ENCODE measurements at regions not wholly inside any gene's neighbourhood (a gene's known extent, or its start where the extent isn't known, plus 50 kb on each side); places are given as distances from the start of the nearest gene placed in this dataset.

- TF ChIP-seq CTCF (IDR thresholded peaks at IDR 0.05) (no peak), POLR2A (IDR thresholded peaks at IDR 0.05) (no peak), EP300 (IDR thresholded peaks at IDR 0.05) (no peak)
- no peak overlapping the region for H3K4me3 ChIP-seq
Measured at GRCh38 chr10:35743351-35743750, 101.3 kb upstream of the FZD8 start.

GRCh38 chr10:35739998-35740397 is 97.9 kb upstream of the FZD8 start:
- no peaks in the 10 kb centered on the region for H3K9me3 ChIP-seq
- no peak for TF ChIP-seq EP300 (IDR thresholded peaks at IDR 0.05)
- DNase-seq (ENCODE audit: low spot score in 2 of 2) = no peak
- no peaks in the 10 kb centered on the region for H3K27me3 ChIP-seq
- no peak overlapping the region for H3K4me3 ChIP-seq
- no peaks in the 10 kb centered on the region for H3K4me1 ChIP-seq
- H3K36me3 ChIP-seq = no peaks in the 10 kb centered on the region
- no peak overlapping the region for H3K27ac ChIP-seq

More at GRCh38 chr10:35743351-35743750, 101.3 kb upstream of the FZD8 start:
- no peaks in the 10 kb centered on the region for H3K4me1 ChIP-seq
- DNase-seq (ENCODE audit: low spot score in 2 of 2) = no peak
- no peaks in the 10 kb centered on the region for H3K27me3 ChIP-seq
- no peaks in the 10 kb centered on the region for H3K36me3 ChIP-seq
- no peaks in the 10 kb centered on the region for H3K9me3 ChIP-seq
- H3K27ac ChIP-seq = no peak overlapping the region

- 64 to 72% methylated on average over 5 of the region's 5 CpGs for WGBS, 2 donors
- no peak overlapping the region for H3K27ac ChIP-seq
- no peak overlapping the region for H3K4me3 ChIP-seq
- H3K9me3 ChIP-seq = no peaks in the 10 kb centered on the region
- no peak for DNase-seq (ENCODE audit: low spot score in 2 of 2)
- H3K36me3 ChIP-seq = no peaks in the 10 kb centered on the region
- TF ChIP-seq POLR2A (IDR thresholded peaks at IDR 0.05) (no peak), EP300 (IDR thresholded peaks at IDR 0.05) (no peak), CTCF (IDR thresholded peaks at IDR 0.05) (no peak)
- H3K27me3 ChIP-seq = no peaks in the 10 kb centered on the region
- no peaks in the 10 kb centered on the region for H3K4me1 ChIP-seq
Measured at GRCh38 chr10:35735412-35735811, 93.3 kb upstream of the FZD8 start.

- Histone ChIP-seq H3K4me3 (no peak overlapping the region), H3K36me3 (no peaks in the 10 kb centered on the region), H3K9me3 (no peaks in the 10 kb centered on the region), H3K27ac (no peak overlapping the region), H3K4me1 (peaks cover 0 to under 1% (median 0%) of the 10 kb centered on the region in 4 donors), H3K27me3 (no peaks in the 10 kb centered on the region)
- WGBS, 2 donors = 100% methylated on average over 1 of the region's 1 CpG
- no peak for TF ChIP-seq EP300 (IDR thresholded peaks at IDR 0.05)
- TF ChIP-seq POLR2A (IDR thresholded peaks at IDR 0.05) = no peak
- no peak for TF ChIP-seq CTCF (IDR thresholded peaks at IDR 0.05)
- DNase-seq (ENCODE audit: low spot score in 2 of 2) = no peak
Measured at GRCh38 chr10:35731828-35732227, 89.7 kb upstream of the FZD8 start.

GRCh38 chr10:35728341-35728740 is 86.2 kb upstream of the FZD8 start:
- Histone ChIP-seq H3K36me3 (no peaks in the 10 kb centered on the region), H3K27ac (no peak overlapping the region), H3K4me3 (no peak overlapping the region), H3K9me3 (no peaks in the 10 kb centered on the region), H3K4me1 (peaks cover 0 to 6% (median 0%) of the 10 kb centered on the region in 4 donors), H3K27me3 (no peaks in the 10 kb centered on the region)
- WGBS, 2 donors = 72 to 83% methylated on average over 5 of the region's 5 CpGs
- TF ChIP-seq POLR2A (IDR thresholded peaks at IDR 0.05) (no peak), EP300 (IDR thresholded peaks at IDR 0.05) (no peak), CTCF (IDR thresholded peaks at IDR 0.05) (no peak)
- DNase-seq (ENCODE audit: low spot score in 2 of 2) = no peak

GRCh38 chr10:35726846-35727245 is 84.8 kb upstream of the FZD8 start:
- no peaks in the 10 kb centered on the region for H3K27me3 ChIP-seq
- no peaks in the 10 kb centered on the region for H3K36me3 ChIP-seq
- TF ChIP-seq CTCF (IDR thresholded peaks at IDR 0.05) (no peak), POLR2A (IDR thresholded peaks at IDR 0.05) (no peak), EP300 (IDR thresholded peaks at IDR 0.05) (no peak)
- WGBS, 2 donors = 30% methylated on average over 2 of the region's 2 CpGs
- peaks cover 0 to 6% (median 0%) of the 10 kb centered on the region in 4 donors for H3K4me1 ChIP-seq
- H3K4me3 ChIP-seq = no peak overlapping the region
- no peaks in the 10 kb centered on the region for H3K9me3 ChIP-seq
- no peak overlapping the region for H3K27ac ChIP-seq
- DNase-seq (ENCODE audit: low spot score in 2 of 2) = no peak
